SK-N-SH (cell line): ENCODE measurements at regions not wholly inside any gene's neighbourhood (a gene's known extent, or its start where the extent isn't known, plus 50 kb on each side); places are given as distances from the start of the nearest gene placed in this dataset.
"Not testable (repeated sequence)": the region's sequence is repeated elsewhere in the genome, so short reads cannot be mapped to it uniquely, and the experiment has no call there.

Experiments used
- EZH2phosphoT487 ChIP-seq: fragments of 200-600 bp; sonication (generic); IDR thresholded peaks from 2 replicates; pipeline ENCODE4 v1.6.1; 2017; ENCODE audit warnings: low read depth, mixed run types, mild to moderate bottlenecking, antibody characterized with exemption, moderate library complexity, borderline replicate concordance
- JUND ChIP-seq: IDR thresholded peaks from 2 replicates; pipeline ENCODE4 v1.4.0; 2012
- MEF2A ChIP-seq: IDR thresholded peaks from 2 replicates; pipeline ENCODE4 v1.4.0; 2012; ENCODE audit warnings: low read depth, borderline replicate concordance
- NRF1 ChIP-seq: IDR thresholded peaks from 2 replicates; pipeline ENCODE4 v1.6.1; 2012; ENCODE audit warnings: low read depth, mild to moderate bottlenecking, low read length
- POLR2AphosphoS5 ChIP-seq: IDR thresholded peaks from 2 replicates; pipeline ENCODE4 v1.6.1; 2012; ENCODE audit warnings: low read depth, low read length
- SIN3A ChIP-seq: IDR thresholded peaks from 2 replicates; pipeline ENCODE4 v1.6.1; 2012; ENCODE audit warnings: low read depth, mild to moderate bottlenecking, low read length, moderate library complexity, borderline replicate concordance
- TF ChIP-seq, protein P1 (sequence below): fragments of 200-600 bp; sonication (generic); IDR thresholded peaks from 2 replicates; pipeline ENCODE4 v1.6.1; 2017; ENCODE audit warnings: antibody characterized with exemption, mild to moderate bottlenecking, moderate library complexity
- TF ChIP-seq, protein P2 (sequence below): IDR thresholded peaks from 2 replicates; pipeline ENCODE4 v1.4.0; 2012; ENCODE audit warnings: low read depth
- TF ChIP-seq, protein P3 (sequence below): IDR thresholded peaks from 2 replicates; pipeline ENCODE4 v1.4.0; 2012; ENCODE audit warnings: low read depth, borderline replicate concordance
- TF ChIP-seq, protein P4 (sequence below): fragments of 150-350 bp; IDR thresholded peaks from 2 replicates; pipeline ENCODE4 v1.6.1; 2016; ENCODE audit warnings: mild to moderate bottlenecking, low read depth, low read length

DNA sequence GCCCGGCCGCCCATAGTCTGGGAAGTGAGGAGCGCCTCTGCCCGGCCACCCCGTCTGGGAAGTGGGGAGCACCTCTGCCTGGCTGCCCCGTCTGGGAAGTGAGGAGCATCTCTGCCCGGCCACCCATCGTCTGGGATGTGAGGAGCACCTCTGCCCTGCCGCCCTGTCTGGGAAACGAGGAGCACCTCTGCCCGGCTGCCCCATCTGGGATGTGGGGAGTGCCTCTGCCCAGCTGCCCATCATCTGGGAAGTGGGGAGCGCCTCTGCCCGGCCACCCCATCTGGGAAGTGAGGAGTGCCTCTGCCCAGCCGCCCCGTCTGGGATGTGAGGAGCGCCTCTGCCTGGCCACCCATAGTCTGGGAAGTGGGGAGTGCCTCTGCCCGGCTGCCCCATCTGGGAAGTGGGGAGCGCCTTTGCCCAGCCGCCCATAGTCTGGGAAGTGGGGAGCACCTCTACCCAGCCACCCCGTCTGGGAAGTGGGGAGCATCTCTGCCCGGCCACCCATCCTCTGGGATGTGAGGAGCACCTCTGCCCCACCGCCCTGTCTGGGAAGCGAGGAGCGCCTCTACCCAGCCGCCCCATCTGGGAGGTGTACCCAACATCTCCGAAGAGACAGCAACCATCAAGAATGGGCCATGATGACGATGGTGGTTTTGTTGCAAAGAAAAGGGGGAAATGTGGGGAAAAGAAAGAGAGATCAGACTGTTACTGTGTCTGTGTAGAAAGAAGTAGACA lies 92.5 kb upstream of the ZNF519 start:
- TF ChIP-seq, protein P1, sequence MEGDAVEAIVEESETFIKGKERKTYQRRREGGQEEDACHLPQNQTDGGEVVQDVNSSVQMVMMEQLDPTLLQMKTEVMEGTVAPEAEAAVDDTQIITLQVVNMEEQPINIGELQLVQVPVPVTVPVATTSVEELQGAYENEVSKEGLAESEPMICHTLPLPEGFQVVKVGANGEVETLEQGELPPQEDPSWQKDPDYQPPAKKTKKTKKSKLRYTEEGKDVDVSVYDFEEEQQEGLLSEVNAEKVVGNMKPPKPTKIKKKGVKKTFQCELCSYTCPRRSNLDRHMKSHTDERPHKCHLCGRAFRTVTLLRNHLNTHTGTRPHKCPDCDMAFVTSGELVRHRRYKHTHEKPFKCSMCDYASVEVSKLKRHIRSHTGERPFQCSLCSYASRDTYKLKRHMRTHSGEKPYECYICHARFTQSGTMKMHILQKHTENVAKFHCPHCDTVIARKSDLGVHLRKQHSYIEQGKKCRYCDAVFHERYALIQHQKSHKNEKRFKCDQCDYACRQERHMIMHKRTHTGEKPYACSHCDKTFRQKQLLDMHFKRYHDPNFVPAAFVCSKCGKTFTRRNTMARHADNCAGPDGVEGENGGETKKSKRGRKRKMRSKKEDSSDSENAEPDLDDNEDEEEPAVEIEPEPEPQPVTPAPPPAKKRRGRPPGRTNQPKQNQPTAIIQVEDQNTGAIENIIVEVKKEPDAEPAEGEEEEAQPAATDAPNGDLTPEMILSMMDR, result not testable (repeated sequence)
- TF ChIP-seq, protein P2, sequence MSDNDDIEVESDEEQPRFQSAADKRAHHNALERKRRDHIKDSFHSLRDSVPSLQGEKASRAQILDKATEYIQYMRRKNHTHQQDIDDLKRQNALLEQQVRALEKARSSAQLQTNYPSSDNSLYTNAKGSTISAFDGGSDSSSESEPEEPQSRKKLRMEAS, result not testable (repeated sequence)
- not testable (repeated sequence) for TF ChIP-seq NRF1, JUND, POLR2AphosphoS5, MEF2A, EZH2phosphoT487, SIN3A
- TF ChIP-seq, protein P3, sequence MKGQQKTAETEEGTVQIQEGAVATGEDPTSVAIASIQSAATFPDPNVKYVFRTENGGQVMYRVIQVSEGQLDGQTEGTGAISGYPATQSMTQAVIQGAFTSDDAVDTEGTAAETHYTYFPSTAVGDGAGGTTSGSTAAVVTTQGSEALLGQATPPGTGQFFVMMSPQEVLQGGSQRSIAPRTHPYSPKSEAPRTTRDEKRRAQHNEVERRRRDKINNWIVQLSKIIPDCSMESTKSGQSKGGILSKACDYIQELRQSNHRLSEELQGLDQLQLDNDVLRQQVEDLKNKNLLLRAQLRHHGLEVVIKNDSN, result not testable (repeated sequence)
- TF ChIP-seq, protein P4, sequence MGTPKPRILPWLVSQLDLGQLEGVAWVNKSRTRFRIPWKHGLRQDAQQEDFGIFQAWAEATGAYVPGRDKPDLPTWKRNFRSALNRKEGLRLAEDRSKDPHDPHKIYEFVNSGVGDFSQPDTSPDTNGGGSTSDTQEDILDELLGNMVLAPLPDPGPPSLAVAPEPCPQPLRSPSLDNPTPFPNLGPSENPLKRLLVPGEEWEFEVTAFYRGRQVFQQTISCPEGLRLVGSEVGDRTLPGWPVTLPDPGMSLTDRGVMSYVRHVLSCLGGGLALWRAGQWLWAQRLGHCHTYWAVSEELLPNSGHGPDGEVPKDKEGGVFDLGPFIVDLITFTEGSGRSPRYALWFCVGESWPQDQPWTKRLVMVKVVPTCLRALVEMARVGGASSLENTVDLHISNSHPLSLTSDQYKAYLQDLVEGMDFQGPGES, result not testable (repeated sequence)
